Common myeloid progenitor, CD34-positive (primary cell): ENCODE measurements at regions not wholly inside any gene's neighbourhood (a gene's known extent, or its start where the extent isn't known, plus 50 kb on each side); places are given as distances from the start of the nearest gene placed in this dataset.

ENCODE experiments used
- CTCF ChIA-PET: fragments of 350-600 bp; sonication (Branson Sonifier 250); formaldehyde crosslinking; loops from one replicate; lab custom pipeline; 2021; ENCODE audit warnings: antibody characterized with exemption; lab: Charles Lee
- POLR2A ChIA-PET: fragments of 350-600 bp; sonication (Branson Sonifier 250); formaldehyde crosslinking; loops from one replicate; lab custom pipeline; 2021; ENCODE audit warnings: antibody characterized with exemption; lab: Charles Lee
- DNase-seq, 3 donors: peaks; one replicate each; pipeline versions ENCODE4 v3.0.0 to v3.0.0-alpha.2; 2013
- H3K27ac ChIP-seq, 2 experiments: 1 replicate in 1 of 2; 2 replicates in 1 of 2; pipeline ENCODE4 v1.7.0; 2013; ENCODE audit warnings: inconsistent platforms in 2 of 2, low read length in 2 of 2, mild to moderate bottlenecking in 2 of 2, low read depth in 1 of 2, moderate library complexity in 1 of 2; ENCODE audit not compliant: severe bottlenecking in 2 of 2, insufficient read depth in 1 of 2, poor library complexity in 1 of 2
- H3K27me3 ChIP-seq, 5 experiments: replicated peaks in 2 of 5; 1 replicate in 3 of 5; 2 replicates in 2 of 5; pipeline versions ENCODE4 v1.6.1 to v1.7.0; 2013; ENCODE audit warnings: low read length in 4 of 5, mild to moderate bottlenecking in 2 of 5, moderate library complexity in 2 of 5, inconsistent platforms in 1 of 5; ENCODE audit not compliant: insufficient read depth in 5 of 5, control insufficient read depth in 4 of 5
- H3K36me3 ChIP-seq, 4 experiments: 1 replicate in 2 of 4; 2 replicates in 2 of 4; pipeline versions ENCODE4 v1.6.1 to v1.7.0; 2013; ENCODE audit warnings: low read length in 3 of 4, control low read depth in 1 of 4, mild to moderate bottlenecking in 1 of 4; ENCODE audit not compliant: control insufficient read depth in 4 of 4, insufficient read depth in 4 of 4
- H3K4me1 ChIP-seq, 4 experiments: 1 replicate in 3 of 4; 2 replicates in 1 of 4; pipeline versions ENCODE4 v1.6.1 to v1.7.1; 2013; ENCODE audit warnings: low read length in 3 of 4, mild to moderate bottlenecking in 3 of 4, control low read depth in 1 of 4, inconsistent platforms in 1 of 4, moderate library complexity in 1 of 4; ENCODE audit not compliant: control insufficient read depth in 4 of 4, insufficient read depth in 4 of 4; ENCODE audit errors: control extremely low read depth in 1 of 4
- H3K4me3 ChIP-seq, 7 experiments: 1 replicate in 4 of 7; 2 replicates in 3 of 7; pipeline versions ENCODE4 v1.5.1 to v1.7.0; 2013; ENCODE audit warnings: mild to moderate bottlenecking in 7 of 7, low read length in 6 of 7, moderate library complexity in 6 of 7, inconsistent platforms in 2 of 7, low read depth in 2 of 7, control low read depth in 1 of 7; ENCODE audit not compliant: insufficient read depth in 4 of 7, control insufficient read depth in 1 of 7; ENCODE audit errors: extremely low read depth in 1 of 7
- H3K9me3 ChIP-seq, 5 experiments: 1 replicate in 4 of 5; 2 replicates in 1 of 5; pipeline versions ENCODE4 v1.6.1 to v1.7.1; 2013; ENCODE audit warnings: low read length in 4 of 5, mild to moderate bottlenecking in 2 of 5, inconsistent platforms in 1 of 5, low read depth in 1 of 5, moderate library complexity in 1 of 5; ENCODE audit not compliant: control insufficient read depth in 4 of 5, insufficient read depth in 2 of 5; ENCODE audit errors: control extremely low read depth in 1 of 5
- WGBS: methylation state at CpG from one replicate; pipeline ENCODE4 v1.1.5; 2013; ENCODE audit not compliant: insufficient coverage; 5-methylcytosine and 5-hydroxymethylcytosine counted together

- POLR2A ChIA-PET, result interaction anchor here (0.6 kb wide), 1 partner anchor 14 kb away, joined by 3 read pairs; no protein-coding TSS in a partner anchor
- CTCF ChIA-PET, result interaction anchor here (1.2 kb wide), 1 partner anchor 80 kb away, joined by 3 read pairs; no protein-coding TSS in a partner anchor
- WGBS, result 83% methylated on average over 2 of the region's 5 CpGs
- Histone ChIP-seq H3K27ac (no peak overlapping the region), H3K36me3 (no peaks in the 10 kb centered on the region), H3K9me3 (no peaks in the 10 kb centered on the region), H3K4me3 (no peak overlapping the region), H3K4me1 (no peaks in the 10 kb centered on the region), H3K27me3 (no peaks in the 10 kb centered on the region)
- no peak for DNase-seq
These were observed 753.3 kb upstream of the LRRN3 start for GRCh38 chr7:110337646-110338045.

- no peaks in the 10 kb centered on the region for H3K36me3 ChIP-seq
These were observed 743.8 kb upstream of the LRRN3 start for GRCh38 chr7:110347081-110347480.

GRCh38 chr7:110356438-110356837, 734.5 kb upstream of the LRRN3 start:
- Histone ChIP-seq H3K27me3 (no peaks in the 10 kb centered on the region), H3K36me3 (no peaks in the 10 kb centered on the region), H3K4me1 (no peaks in the 10 kb centered on the region), H3K9me3 (peaks cover 0 to 2% (median 0%) of the 10 kb centered on the region in 5 experiments), H3K4me3 (no peak overlapping the region), H3K27ac (no peak overlapping the region)
- CTCF ChIA-PET, result no interaction called here
- no peak for DNase-seq
- WGBS, result 80% methylated on average over 8 of the region's 8 CpGs
- POLR2A ChIA-PET, result no interaction called here

More at GRCh38 chr7:110347081-110347480, 743.8 kb upstream of the LRRN3 start:
- POLR2A ChIA-PET, result interaction anchor here (0.5 kb wide), 1 partner anchor 359 kb away, joined by 3 read pairs; no protein-coding TSS in a partner anchor
- DNase-seq, result no peak
- Histone ChIP-seq H3K9me3 (no peaks in the 10 kb centered on the region), H3K27me3 (no peaks in the 10 kb centered on the region), H3K27ac (no peak overlapping the region), H3K4me3 (no peak overlapping the region), H3K4me1 (no peaks in the 10 kb centered on the region)
- 100% methylated on average over 3 of the region's 3 CpGs for WGBS
- CTCF ChIA-PET, result no interaction called here

- Histone ChIP-seq H3K4me3 (no peak overlapping the region), H3K27me3 (no peaks in the 10 kb centered on the region), H3K4me1 (no peaks in the 10 kb centered on the region), H3K36me3 (no peaks in the 10 kb centered on the region), H3K9me3 (peaks cover 0 to 2% (median 0%) of the 10 kb centered on the region in 5 experiments), H3K27ac (no peak overlapping the region)
- POLR2A ChIA-PET, result no interaction called here
- no CpG with 5 or more reads among the region's 1 CpG for WGBS
- no peak for DNase-seq
- CTCF ChIA-PET, result no interaction called here
These were observed 732.9 kb upstream of the LRRN3 start for GRCh38 chr7:110358028-110358427.

- no peaks in the 10 kb centered on the region for H3K27me3 ChIP-seq
- H3K4me3 ChIP-seq, result no peak overlapping the region
- H3K27ac ChIP-seq, result no peak overlapping the region
- no peak for DNase-seq
- H3K4me1 ChIP-seq, result no peaks in the 10 kb centered on the region
- WGBS, result no CpG with 5 or more reads among the region's 3 CpGs
- CTCF ChIA-PET, result no interaction called here
- no peaks in the 10 kb centered on the region for H3K36me3 ChIP-seq
- POLR2A ChIA-PET, result no interaction called here
- no peaks in the 10 kb centered on the region for H3K9me3 ChIP-seq
These were observed 719.2 kb upstream of the LRRN3 start for GRCh38 chr7:110371709-110372108.

GRCh38 chr7:110372685-110373084, 718.2 kb upstream of the LRRN3 start:
- no peak overlapping the region for H3K27ac ChIP-seq
- no peak overlapping the region for H3K4me3 ChIP-seq
- H3K4me1 ChIP-seq, result no peaks in the 10 kb centered on the region
- CTCF ChIA-PET, result no interaction called here
- no peaks in the 10 kb centered on the region for H3K27me3 ChIP-seq
- no peaks in the 10 kb centered on the region for H3K9me3 ChIP-seq
- H3K36me3 ChIP-seq, result no peaks in the 10 kb centered on the region
- POLR2A ChIA-PET, result no interaction called here
- DNase-seq, result no peak
- 100% methylated on average over 1 of the region's 2 CpGs for WGBS

GRCh38 chr7:110373416-110373815, 717.5 kb upstream of the LRRN3 start:
- Histone ChIP-seq H3K27ac (no peak overlapping the region), H3K9me3 (no peaks in the 10 kb centered on the region), H3K4me3 (no peak overlapping the region), H3K36me3 (no peaks in the 10 kb centered on the region), H3K27me3 (no peaks in the 10 kb centered on the region), H3K4me1 (no peaks in the 10 kb centered on the region)
- WGBS, result no CpG with 5 or more reads among the region's 1 CpG
- ChIA-PET CTCF (no interaction called here), POLR2A (no interaction called here)
- DNase-seq, result no peak
